ENCODE measurements at regions not wholly inside any gene's neighbourhood (a gene's known extent, or its start where the extent isn't known, plus 50 kb on each side); places are given as distances from the start of the nearest gene placed in this dataset.

- no peak for TF ChIP-seq POLR2AphosphoS5 (IDR thresholded peaks at IDR 0.05; ENCODE audit: low read depth, low read length)
- no peak for TF ChIP-seq TAF1 (IDR thresholded peaks at IDR 0.05; ENCODE audit: borderline replicate concordance, insufficient read depth, low read length)
Observed at GRCh38 chr7:18177815-18178660, 150.4 kb upstream of the PRPS1L1 start.

Measured in PFSK-1 (cell line).